CD4-positive, alpha-beta T cell treated with Interleukin-21 for 1 hour (primary cell): ENCODE measurements at regions not wholly inside any gene's neighbourhood (a gene's known extent, or its start where the extent isn't known, plus 50 kb on each side); places are given as distances from the start of the nearest gene placed in this dataset.
"Not testable (repeated sequence)": the region's sequence is repeated elsewhere in the genome, so short reads cannot be mapped to it uniquely, and the experiment has no call there.

Experiments used
- DNase-seq: peaks from one replicate; pipeline ENCODE4 v3.0.0-alpha.2; 2020

DNA sequence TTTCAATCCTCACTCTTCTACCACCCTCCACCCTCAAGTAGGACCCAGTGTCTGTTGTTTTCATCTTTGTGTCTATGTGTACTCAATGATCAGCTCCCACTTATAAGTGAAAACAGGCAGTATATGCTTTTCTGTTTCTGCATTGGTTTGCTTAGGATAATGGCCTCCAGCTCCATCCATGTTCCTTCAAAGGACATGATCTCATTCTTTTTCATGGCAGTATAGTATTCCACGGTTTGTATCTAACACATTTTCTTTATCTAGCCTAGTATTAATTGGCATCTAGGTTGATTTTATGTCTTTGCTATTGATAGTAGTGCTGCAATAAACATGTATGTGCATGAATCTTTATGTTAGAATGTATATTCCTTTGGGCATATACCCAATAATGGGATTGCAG lies 259.8 kb upstream of the KIF2A start:
- DNase-seq = no peak

DNA sequence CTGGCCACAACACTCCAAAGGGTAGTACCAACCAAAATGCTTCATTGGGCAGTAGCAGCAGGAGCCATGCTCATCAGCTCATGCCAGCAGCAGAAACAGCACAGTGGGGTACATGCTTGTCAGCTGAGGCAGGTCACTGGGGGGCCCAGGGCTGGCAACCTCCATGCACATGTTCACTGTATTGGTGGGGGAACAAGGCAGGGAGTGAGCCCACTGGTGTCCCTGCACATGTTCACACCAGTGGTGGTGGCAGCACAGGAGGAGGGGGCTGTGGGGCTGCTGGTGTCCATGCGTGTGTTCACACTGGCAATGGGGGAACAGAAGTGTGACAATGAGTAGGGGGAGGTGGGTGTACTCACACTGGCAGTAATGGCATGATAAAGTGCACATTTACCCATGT lies 254.3 kb upstream of the KIF2A start:
- no peak for DNase-seq

DNA sequence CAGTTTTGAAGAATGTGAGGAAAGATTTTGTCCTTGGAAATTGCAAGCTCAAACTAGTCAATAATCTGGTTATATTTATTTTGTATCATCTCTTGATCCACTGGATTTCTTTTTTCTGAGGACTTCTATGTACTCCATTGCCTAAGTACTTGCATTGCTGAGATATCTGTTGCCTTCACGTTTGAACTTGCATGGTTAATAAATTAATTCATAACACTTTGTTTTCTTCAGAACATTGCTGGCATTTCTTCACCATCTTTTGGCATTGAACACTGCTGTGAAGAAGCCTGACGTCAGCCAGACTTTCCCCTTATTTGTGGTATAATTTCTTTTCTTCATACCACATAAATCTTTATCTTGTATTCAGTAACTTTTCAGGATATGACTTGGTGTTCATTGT lies 246.0 kb upstream of the KIF2A start:
- no peak for DNase-seq

DNA sequence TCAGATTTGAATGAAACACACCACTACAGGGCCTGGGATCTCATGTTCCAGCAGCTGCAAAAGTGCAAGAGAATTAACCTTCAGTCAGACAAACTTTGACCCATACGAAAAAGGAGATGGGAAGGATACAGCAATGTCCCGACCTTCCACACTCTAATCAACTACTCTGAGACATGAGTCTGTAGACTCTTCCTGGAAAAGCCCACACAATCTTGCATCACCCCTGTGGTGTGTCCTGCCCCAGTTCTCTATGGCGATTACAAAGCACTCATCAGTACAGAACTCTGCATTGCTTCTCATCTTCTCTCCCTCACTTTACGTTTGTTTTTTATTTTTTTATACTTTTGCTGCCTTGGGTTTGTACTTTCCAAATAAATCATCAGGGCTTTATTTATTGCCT lies 241.0 kb upstream of the KIF2A start:
- DNase-seq = no peak

DNA sequence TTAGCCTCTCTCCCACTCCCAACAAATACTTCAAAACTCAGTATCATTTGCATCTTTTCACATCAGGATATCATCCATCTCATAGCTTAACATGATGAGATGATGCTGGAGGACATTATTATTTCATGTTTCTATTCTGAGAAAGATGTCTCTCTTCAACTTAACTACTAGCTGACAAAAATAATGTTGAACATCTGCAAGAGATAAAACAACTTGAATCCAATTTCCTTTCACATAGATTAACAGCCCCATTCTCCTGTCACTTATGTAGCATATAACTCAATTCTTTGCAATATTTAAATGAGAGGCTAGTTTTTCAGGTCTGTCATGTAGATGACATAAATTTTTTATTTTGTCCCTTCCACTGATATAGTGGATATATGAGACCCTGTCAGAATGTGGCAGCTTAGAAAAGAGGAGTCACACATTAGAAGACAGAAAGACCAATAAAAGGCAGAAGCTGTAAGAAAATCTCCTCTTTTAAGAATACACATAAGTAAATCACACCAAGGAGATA lies 239.2 kb upstream of the KIF2A start:
- no peak for DNase-seq

DNA sequence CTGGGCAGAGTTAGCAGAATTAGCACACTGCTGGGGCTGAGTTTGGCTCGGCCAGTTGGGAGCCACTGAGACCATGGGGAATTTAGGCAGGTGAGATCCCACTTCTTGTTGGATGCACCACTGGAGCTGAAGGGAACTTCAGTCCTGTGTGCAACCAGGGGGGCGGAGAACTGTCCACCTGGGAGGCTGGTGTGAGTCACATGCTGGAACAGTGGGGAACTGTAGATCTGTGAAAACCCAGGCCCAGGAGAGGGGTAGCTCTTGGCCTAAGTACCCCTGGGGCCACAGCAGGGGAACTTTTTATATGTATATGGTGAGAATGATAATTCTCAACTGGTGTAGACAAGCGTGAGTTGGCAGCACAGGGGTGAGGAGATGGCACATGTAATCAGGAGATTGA lies 237.5 kb upstream of the KIF2A start:
- no peak for DNase-seq

DNA sequence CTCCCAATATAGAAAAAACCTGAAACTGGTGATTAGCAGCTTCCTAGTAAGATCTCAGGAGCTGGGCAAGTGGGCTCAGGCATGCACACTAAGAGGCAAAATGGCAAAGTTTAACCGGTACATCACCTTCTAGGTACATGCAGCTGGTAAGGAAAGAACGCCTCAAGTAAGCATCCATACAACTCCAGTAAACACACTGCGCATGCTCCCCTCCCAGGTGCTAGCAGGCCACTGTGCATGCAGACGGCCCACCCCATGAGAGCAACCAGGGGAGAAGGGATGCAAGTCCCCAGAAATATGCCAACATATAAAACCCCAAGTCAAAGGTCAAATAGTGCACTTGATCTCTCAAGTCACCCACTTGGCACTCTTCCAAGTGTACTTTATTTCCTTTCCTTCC lies 228.6 kb upstream of the KIF2A start:
- no peak for DNase-seq

DNA sequence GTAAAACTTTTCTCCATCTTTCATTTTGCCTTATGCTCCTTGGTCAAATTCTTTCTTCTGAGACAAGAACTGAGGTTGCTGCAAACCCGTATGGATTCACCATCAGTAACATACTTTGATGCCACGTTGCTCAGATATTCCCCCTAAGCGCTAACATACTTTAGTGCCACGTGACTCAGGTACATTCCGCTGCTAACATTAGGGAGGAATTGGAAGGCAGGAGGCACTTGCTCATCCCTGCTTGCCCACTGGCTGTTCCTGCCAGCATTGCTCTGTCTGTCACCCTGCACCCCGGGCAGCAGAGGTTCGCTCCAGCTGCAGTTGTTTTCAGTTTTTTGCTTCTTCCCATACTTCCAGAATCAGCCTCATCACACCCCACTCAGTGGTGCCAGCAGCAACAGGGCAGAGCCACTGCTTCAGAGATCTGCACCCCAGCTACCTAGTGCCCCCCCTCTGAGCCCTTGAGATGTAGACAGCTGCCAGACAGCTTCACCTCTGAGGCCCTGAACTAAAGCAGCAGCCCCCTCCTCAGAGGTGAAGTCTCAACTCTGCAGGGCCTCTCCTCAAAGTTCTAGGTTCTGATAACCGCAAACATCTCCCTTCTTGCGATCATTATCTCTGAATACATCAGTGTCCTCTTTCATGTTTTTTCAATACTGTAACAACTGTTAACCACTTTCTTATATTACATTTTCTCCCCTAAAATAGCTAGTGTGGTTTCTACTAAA lies 228.0 kb upstream of the KIF2A start:
- no peak for DNase-seq

DNA sequence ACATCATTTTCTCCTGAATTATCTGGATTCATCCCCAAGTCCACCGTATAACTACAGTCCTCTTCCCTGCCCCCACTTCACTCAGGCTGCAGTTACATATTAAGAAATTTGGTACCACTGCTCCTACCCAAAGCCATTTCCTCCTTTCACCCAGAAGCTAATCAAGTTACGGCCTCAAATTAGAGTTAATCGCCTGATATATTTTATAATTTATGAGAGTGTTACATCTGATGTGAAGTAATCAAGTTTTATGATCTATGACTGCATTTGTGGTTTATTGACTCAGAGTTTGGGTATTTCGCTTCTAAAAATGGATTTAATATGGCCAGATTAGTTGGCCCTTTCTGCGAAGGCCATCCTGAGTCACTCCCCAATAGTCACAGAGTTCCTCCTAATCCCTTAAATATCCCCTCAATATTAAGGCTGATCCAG lies 223.6 kb upstream of the KIF2A start:
- DNase-seq = no peak

DNA sequence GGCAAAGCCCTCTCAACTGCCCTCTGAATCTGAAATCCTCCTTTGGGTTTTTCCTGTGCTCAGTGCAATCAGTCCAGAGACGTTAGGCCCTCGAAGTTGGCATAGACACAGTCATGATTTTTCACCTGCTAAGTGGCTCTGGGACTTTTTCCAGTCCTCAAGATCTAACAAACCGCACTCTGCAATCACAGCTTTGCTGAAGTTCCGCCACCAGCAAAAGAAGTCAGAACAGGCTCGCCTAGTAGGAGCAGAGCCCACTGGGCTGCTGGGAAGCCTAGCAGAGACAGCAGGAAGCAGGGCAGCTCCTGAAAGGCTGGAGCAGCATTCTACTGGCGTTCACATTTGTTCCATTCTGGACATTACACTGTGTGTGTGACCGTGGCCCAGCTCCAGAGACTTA lies 222.8 kb upstream of the KIF2A start:
- no peak for DNase-seq

DNA sequence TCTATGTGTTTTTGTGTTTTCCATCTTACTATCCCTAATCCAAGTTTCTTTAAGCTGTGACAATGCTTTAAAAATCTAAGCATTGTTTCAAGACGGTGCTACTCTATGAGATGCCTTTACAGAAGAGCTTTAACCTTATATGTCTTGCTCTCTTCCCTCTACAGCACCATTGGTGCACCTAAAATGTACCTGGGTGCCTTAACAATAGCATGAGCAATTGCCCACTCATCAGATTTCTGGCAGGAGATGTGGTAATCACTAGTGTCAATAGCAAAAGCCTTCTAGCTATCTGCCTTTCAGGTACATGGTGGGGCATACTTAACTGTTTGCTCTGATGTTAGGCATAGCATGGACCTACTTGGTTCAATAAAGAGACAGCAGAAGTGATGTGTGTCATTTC lies 222.3 kb upstream of the KIF2A start:
- no peak for DNase-seq

DNA sequence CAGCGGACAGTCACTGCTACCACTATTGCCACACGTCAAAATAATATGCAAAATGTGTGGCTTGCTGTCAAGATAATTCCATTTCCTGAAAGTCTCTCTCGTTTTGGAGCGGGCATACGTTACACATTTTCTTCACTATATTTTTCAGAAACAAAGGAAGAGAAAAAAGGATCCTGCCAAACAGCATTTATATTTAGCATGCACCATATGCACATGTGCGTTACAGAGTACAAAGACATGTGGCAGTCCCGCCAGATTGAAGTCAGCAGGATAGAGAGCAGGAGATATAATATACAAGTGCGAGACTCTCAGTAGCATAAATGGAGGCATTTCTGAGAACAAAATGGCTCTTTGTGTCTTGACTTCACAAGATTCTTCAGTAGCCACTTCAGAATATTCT lies 221.6 kb upstream of the KIF2A start:
- no peak for DNase-seq

DNA sequence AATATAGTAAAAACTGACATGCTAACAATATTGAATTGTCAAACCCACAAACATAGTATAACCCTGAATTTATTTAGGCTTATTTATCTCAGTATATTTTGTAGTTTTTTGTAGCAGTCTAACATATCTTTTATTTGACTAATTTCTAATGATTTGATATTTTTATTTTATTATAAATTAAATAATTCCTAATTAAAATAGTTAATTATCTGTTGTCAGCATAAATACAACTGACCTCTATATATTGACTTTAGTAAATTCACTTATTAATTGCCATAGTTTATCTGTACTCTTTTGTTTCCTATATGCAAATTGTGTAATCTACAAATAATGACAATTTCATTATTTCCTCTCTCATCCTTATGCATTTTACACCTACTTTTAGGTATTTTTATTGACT lies 215.1 kb upstream of the KIF2A start:
- no peak for DNase-seq

DNA sequence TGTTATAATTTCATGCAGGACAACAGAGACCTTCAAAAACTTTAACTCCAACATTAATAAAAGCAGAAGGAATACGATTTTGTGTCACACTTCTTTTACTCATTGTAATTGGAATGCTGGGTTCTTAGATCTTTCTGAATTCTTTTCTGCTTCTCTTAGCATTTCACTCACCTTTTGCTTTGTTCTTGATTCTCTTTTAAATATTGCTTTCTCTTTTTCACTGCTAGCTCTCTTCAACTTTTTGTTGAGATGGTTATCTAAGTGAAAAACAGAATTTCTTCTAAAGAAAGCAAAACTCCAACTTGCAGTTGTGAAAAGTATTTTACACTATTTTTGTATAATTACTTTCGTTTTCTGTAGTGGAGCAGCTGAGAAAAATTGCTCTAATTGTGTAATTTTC lies 212.6 kb upstream of the KIF2A start:
- no peak for DNase-seq

DNA sequence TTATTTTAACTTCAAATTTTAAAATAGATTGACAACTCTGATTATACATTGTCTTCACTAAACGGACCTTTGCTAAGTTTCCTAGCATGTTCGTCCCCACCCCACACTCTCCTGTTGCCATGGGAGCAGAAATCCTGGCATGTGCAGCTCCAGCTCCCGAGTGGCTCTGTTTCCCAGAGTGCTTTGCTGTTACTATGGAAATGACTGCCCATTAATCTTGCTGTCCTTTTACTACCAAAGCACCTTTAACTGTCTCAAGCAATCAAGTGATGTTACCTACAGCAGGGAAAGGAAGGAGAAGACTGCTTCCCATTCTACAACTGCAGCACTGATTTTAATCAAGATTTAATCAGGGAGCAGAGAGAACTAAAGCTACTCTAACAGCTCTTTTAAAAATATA lies 212.0 kb upstream of the KIF2A start:
- DNase-seq = no peak

DNA sequence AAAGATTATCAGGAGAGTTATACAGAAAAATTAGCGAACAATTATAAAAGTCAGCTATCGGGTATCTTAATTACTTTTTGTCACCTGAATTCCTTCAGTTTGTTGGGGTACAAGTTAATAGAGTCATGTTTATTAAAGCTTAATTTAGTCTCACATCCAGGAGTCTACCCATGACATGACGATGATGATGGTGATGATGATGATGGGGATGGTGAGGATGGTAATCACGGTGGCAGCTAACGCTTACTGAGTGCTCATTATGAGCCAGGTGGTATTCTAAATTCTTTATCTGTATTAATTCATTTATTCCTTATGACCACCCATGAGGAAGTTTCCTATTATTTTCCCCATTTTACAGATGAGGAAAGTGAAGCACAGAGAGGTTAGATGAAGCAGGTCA lies 208.6 kb upstream of the KIF2A start:
- DNase-seq = no peak

DNA sequence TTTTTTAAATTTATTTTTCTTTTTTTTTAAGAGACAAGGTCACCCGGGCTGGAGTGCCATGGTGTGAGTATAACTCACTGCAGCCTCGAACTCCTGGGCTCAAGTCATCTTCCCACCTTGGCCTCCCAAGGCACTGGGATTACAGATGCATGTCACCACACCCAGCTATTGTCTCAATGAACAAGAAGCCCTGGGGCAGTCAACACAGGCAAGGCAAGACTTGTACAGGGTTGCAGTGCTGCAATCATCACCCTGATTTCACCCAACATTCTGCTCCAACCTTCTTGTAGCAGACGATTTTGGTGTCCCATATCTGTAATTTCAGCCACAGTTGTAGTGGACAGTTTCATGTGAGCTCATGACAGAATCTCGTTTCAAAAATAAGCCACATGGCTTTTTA lies 205.8 kb upstream of the KIF2A start:
- DNase-seq = no peak

DNA sequence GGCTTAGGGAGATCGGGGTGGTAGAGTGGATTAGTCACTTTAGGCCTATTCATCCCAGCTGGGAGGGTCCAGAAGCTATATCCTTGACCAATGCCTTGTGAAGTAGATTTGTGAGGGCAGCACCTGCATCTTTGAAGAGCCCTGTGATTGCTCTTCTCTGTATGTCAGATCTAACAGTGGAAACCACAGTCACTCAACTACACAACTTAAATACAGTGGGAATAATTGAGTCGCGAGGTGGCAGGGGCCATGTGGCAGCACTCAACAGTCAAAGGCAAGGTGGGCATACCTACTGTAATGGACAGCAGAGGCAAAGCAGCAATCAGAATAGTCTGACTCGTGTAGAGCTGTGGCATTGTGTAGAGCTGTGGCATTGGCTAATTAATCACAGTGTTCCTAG lies 202.1 kb upstream of the KIF2A start:
- not testable (repeated sequence) for DNase-seq

DNA sequence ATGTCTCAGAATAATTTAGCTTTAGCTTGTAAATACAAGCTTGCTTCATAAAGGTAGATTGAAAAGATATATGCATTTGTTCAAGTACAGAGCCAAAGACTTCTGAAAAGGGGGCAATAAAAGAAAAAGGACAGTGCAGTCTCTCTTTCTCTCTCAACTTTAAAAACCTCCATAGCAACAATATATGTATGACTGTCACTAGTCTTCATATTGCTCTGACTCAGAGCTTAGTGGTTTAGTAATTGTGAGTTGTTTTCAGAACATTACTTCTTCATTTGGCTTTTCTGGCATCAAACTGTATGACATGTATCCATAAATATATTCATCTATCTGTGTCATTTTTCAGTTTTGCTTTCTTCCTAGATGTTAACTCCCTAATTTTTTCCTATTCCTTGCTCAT lies 194.6 kb upstream of the KIF2A start:
- DNase-seq = no peak

DNA sequence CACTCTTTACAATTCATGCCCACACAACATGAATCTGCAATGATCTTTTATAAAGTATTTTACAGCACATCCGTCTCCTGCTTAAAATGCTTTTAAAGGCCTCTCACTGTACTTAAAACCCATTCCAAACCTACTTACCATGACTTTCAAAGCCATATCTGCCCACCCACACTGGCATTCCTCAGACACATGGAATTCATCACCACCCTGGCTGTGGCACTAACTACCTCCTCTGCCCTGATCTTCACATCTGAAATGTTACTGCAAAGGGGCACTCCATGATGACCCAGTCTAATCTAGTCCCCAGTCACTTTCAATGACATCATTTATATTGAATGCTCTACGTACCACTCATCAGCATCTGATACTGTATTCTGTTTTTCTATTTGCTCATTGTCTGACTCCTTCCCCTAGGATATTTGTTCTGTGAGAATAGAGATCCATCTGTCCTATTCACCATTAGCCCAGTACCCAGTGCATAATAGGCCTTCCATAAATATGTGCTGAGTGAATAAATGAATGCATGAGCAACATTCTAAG lies 193.2 kb upstream of the KIF2A start:
- no peak for DNase-seq

DNA sequence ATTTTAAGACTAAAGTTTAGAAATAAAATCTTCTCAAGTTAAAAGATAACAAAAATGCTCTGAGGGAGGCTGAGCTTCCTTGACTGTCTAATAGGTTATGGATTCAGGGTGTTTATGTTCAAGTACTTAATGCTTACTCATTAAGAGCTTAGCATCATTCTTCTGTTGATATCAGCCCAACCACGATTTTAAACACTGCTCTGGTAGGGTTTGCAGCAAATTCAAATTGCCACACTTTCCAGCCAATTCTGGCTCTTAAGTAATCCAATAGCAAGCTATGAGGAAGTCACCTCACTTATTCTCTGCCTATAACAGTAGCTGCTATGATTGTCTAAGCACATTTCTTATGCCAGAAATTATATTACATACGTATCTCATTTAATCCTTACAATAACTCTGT lies 191.0 kb upstream of the KIF2A start:
- no peak for DNase-seq

DNA sequence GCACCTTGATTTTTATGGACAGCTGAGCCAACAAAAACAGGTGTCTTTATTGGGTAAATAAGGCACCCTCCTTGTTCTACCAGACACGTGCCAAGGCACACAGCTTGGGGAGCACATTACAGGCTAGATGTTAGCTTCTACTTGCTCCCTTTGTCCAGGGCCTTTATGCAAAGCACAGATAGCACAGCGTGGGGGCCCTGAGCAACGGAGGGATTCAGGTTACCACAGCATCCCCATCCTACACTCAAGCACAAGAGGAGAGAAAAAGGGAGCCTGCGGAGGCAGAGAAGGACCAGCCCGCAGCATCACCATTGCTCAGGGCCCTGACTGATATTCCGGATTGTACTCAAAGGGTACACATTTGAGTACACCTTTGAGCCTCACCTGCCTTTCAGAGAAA lies 181.7 kb upstream of the KIF2A start:
- no peak for DNase-seq

DNA sequence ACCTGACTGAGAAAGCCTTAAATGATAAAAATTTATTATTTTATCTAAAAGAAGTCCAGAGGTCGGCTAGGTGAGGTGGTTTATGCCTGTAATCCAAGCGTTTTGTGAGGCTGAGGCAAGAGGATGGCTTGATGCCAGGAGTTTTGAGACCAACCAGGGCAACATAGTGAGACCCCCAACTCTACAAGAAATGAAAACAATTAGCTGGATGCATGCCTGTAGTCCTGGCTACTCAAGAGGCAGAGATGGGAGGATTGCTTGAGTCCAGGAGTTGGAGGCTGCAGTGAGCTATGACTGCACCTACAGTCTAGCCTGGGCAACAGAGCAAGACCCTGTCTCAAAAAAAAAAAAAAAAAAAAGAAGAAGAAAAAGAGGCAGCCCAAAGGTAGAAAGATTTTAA lies 179.9 kb upstream of the KIF2A start:
- DNase-seq = no peak

DNA sequence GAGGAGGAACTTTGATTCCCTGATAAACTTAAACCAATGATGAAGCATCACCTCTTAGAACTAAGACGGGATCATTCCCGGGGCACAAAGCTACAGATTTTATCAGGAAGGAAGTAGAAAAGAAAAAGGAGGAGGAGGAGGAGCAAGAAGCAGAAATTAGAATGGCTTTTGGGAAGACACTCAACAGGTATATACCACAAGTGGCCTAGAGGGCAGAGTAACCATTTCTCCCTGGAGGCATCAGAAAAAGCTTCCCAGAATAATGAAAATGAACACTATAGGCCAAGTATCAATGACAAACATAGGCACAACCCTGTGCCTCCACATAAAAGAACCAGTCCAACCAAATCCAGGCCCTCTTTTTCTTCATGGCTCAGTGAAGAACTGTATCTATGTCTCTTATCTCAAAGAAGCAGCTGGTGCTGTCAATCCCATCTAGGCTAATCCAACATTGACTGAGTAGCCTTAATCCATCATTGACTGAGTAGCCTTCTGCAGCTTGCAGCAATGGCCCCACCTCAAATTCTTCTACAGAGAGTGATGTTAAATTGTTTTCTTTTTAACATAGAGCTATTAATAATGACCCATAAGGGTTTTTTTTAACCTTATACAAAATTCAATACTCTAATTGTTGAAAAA lies 178.8 kb upstream of the KIF2A start:
- DNase-seq = no peak

DNA sequence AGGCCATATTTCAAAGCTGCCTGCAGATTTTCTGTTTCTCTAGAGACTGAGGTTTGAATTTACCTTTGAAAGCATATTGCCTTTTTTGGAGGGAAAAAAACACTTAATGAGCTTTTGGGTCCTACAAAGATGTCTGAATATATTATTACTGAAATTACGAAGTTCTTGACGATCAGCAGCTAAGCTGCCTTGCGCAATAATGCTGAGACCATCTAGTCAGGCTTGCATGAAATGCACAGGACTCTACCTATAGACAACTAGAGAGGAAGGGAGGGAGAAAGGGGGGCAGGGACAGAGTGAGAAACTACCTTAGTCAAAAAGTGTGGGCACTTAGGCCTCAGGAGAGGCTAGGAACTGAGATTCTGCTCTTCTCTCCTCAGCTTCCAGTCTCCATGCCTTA lies 175.9 kb upstream of the KIF2A start:
- no peak for DNase-seq
